Nephron progenitor cell (in vitro differentiated cells): ENCODE measurements at regions not wholly inside any gene's neighbourhood (a gene's known extent, or its start where the extent isn't known, plus 50 kb on each side); places are given as distances from the start of the nearest gene placed in this dataset.

ENCODE experiments used
- DNase-seq: peaks from one replicate; pipeline ENCODE4 v3.0.0; 2021
- H3K27ac Mint-ChIP-seq: 2 replicates; pipeline ENCODE4 v1.8.0; 2021; ENCODE audit warnings: mild to moderate bottlenecking, moderate library complexity, mixed read lengths
- H3K27me3 Mint-ChIP-seq: 2 replicates; pipeline ENCODE4 v1.8.0; 2021; ENCODE audit warnings: mild to moderate bottlenecking, low read depth, mixed read lengths; ENCODE audit not compliant: poor library complexity
- H3K36me3 Mint-ChIP-seq: 2 replicates; pipeline ENCODE4 v1.8.0; 2021; ENCODE audit warnings: low read depth, mixed read lengths
- H3K4me1 Mint-ChIP-seq: 2 replicates; pipeline ENCODE4 v1.8.0; 2021; ENCODE audit warnings: mixed read lengths
- H3K4me3 Mint-ChIP-seq: 2 replicates; pipeline ENCODE4 v1.8.0; 2021; ENCODE audit warnings: mild to moderate bottlenecking, moderate library complexity, mixed read lengths
- H3K9me3 Mint-ChIP-seq: 2 replicates; pipeline ENCODE4 v1.8.0; 2021; ENCODE audit warnings: mild to moderate bottlenecking, moderate library complexity, mixed read lengths
- TF ChIP-seq, protein P1 (sequence below): fragments of 200-600 bp; sonication (generic); IDR thresholded peaks from 2 replicates; pipeline ENCODE4 v1.5.0; 2021; ENCODE audit warnings: antibody characterized with exemption

DNA sequence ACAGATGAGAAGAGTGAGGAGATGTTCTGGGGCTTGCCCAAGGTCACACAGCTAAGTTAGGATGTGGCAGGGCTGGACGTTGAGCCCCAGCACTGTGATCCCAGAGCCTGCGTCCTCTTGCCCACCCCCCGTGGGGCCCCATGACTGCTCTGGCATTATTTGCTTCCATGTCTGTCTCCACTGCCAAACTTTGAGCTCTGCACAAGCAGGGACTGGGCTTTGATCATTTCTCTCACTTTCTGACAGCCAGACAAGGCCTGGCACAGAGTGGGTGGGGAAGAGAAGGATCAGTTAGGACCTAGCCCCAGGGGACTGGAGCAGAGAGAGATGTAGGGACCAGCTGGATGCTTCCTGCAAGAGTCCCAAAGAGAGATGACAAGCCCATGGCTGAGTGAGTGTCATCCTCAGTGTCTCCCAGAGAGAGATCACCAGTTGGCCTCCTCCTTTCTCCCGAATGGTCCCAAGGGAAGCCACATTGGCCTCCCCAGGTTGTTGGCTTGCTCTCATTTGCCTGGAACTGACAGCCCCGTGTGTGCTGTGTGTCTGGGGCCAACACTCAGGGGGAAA, 126.7 kb upstream of the PWP1 start:
- Mint-ChIP-seq H3K4me1 (peaks cover 38% of the 10 kb centered on the region), H3K36me3 (no peaks in the 10 kb centered on the region), H3K27me3 (peaks cover 17% of the 10 kb centered on the region), H3K9me3 (no peaks in the 10 kb centered on the region), H3K4me3 (no peak overlapping the region), H3K27ac (no peak overlapping the region)
- DNase-seq, result no peak
- TF ChIP-seq, protein P1, sequence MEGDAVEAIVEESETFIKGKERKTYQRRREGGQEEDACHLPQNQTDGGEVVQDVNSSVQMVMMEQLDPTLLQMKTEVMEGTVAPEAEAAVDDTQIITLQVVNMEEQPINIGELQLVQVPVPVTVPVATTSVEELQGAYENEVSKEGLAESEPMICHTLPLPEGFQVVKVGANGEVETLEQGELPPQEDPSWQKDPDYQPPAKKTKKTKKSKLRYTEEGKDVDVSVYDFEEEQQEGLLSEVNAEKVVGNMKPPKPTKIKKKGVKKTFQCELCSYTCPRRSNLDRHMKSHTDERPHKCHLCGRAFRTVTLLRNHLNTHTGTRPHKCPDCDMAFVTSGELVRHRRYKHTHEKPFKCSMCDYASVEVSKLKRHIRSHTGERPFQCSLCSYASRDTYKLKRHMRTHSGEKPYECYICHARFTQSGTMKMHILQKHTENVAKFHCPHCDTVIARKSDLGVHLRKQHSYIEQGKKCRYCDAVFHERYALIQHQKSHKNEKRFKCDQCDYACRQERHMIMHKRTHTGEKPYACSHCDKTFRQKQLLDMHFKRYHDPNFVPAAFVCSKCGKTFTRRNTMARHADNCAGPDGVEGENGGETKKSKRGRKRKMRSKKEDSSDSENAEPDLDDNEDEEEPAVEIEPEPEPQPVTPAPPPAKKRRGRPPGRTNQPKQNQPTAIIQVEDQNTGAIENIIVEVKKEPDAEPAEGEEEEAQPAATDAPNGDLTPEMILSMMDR, result no peak

DNA sequence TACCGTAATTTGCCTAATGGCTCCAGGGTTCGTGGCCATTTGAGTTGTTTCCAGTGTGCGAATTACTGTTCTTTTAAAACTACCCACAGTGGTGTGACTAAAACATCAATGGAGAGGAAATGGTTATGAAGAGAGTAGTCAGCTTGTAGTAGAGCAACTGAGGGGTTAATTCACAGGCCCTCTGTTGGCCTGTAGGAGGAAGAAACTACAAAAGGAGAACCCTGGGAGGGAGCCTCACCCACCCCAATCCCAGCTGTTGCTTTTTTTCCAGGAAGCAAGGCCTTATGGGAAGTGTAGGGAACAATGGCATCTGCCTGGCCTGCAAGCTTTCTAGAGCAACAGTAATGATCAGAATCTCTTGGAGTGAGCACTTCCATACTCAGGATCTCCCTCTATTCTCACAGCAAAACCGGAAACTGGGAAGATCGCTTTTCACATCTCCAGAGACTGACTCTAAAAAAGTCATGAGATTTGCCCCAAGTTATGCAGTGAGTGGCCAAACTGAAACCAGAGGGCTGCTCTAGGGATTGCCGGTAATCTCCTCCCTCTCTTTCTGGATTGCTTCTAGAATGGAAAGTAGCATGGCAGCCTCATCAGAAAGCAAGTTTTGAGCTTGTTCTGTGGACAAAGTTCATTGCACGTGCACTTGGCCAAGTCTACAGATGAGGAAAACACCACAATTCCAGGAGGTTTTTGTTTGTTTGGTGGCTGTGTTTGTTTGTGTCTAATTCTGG, 125.3 kb upstream of the PWP1 start:
- H3K27ac Mint-ChIP-seq, result peak overlapping the region; percentile 20
- H3K4me1 Mint-ChIP-seq, result peaks cover 42% of the 10 kb centered on the region
- H3K36me3 Mint-ChIP-seq, result no peaks in the 10 kb centered on the region
- no peaks in the 10 kb centered on the region for H3K9me3 Mint-ChIP-seq
- DNase-seq, result no peak
- H3K27me3 Mint-ChIP-seq, result peaks cover 19% of the 10 kb centered on the region
- TF ChIP-seq, protein P1, result no peak
- H3K4me3 Mint-ChIP-seq, result no peak overlapping the region

DNA sequence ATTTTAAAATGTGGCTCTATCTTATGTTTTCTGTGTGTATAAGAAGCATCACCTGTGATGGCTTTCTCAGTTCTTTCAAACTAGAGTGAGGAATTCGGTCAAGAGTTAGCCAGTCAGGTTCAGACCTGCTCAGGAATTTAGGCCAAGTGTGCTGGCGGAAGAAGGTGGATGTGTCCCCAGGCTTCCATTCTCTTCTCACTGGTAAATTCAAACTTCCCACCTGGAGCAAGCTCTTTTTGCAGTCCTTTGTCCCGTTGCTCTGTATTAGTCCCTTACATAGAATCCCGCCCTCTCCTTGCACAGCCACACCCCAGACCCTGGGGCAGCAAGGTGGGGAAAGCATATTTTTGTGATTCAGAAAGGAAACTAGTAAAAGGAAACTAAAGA, 124.7 kb upstream of the PWP1 start:
- Mint-ChIP-seq H3K27ac (no peak overlapping the region), H3K9me3 (no peaks in the 10 kb centered on the region), H3K4me3 (no peak overlapping the region), H3K4me1 (peaks cover 44% of the 10 kb centered on the region), H3K27me3 (peaks cover 23% of the 10 kb centered on the region), H3K36me3 (no peaks in the 10 kb centered on the region)
- TF ChIP-seq, protein P1, result no peak
- DNase-seq, result no peak

DNA sequence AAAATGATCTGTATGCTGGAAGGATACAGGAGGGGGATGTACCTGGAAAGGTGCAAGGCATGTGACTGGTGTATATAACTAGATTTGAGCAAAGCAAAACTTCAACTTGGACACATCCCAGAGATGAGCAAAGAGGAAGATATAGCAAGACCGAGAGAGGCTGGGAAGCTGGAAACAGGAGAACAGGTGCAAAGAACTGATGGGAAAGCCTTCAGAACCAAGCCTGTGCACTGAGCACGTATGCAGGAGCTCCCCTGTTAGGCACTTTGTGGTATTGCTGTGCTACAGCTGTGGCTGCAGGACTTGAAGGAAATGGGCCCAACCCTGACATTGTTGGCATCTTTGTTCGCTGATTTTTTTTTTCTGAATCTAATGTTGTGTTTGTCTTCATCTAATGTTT, 120.7 kb upstream of the PWP1 start:
- H3K9me3 Mint-ChIP-seq, result no peaks in the 10 kb centered on the region
- H3K36me3 Mint-ChIP-seq, result no peaks in the 10 kb centered on the region
- DNase-seq, result no peak
- TF ChIP-seq, protein P1, result peak; percentile 35
- no peak overlapping the region for H3K4me3 Mint-ChIP-seq
- peaks cover 31% of the 10 kb centered on the region for H3K4me1 Mint-ChIP-seq
- no peak overlapping the region for H3K27ac Mint-ChIP-seq
- H3K27me3 Mint-ChIP-seq, result peaks cover 14% of the 10 kb centered on the region

DNA sequence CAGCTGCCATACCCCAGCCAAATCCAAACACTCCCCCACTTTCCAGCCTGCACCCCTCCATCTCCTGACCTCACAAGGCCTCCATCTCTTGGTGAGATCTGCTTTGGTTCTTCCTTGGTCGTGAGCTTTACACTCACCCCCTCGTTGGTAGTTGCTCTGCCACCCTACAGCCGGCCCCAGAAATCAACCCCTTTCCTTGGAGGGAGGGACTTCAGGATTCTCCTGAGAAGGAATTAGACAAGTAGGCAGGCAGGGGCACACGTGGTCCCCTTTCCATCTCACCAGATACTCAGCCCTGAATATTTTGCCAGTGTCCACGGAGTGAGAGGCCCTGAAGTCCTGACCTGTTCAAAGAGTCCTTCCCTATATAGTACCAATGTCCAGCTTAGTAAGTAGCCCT, 120.0 kb upstream of the PWP1 start:
- no peak for DNase-seq
- TF ChIP-seq, protein P1, result no peak
- no peak overlapping the region for H3K4me3 Mint-ChIP-seq
- no peaks in the 10 kb centered on the region for H3K9me3 Mint-ChIP-seq
- H3K27me3 Mint-ChIP-seq, result peaks cover 17% of the 10 kb centered on the region
- no peak overlapping the region for H3K27ac Mint-ChIP-seq
- peaks cover 25% of the 10 kb centered on the region for H3K4me1 Mint-ChIP-seq
- H3K36me3 Mint-ChIP-seq, result no peaks in the 10 kb centered on the region
